ENCODE measurements at regions not wholly inside any gene's neighbourhood (a gene's known extent, or its start where the extent isn't known, plus 50 kb on each side); places are given as distances from the start of the nearest gene placed in this dataset.

DNA sequence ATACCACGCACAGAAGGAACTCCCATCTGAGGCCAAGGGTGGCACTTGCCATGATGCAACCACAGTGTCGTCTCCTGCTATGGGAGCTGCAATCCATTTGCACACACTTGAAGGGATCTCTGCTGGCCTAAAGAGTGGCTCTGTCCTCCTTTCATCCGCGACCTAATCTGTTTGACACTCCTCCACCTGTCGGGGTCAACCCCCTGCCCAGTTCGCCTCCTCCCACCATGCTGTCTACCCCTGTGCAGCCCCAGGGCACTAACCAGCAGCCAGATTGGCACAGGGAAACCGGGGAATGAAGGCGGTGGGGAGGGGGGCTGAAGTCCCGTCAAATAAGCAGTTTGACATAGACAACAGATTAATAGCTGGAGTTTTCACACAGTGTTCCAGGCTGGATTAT lies 58.1 kb upstream of the FOXQ1 start:
- TF ChIP-seq EZH2phosphoT487 (IDR thresholded peaks at IDR 0.05; ENCODE audit: insufficient read depth, low read depth), result no peak
- TF ChIP-seq EZH2 (IDR thresholded peaks at IDR 0.05; ENCODE audit: insufficient read depth, poor library complexity, severe bottlenecking), result no peak
- Histone ChIP-seq H4K20me1 (ENCODE audit: insufficient read depth) (no peaks in the 10 kb centered on the region), H3K27me3 (replicated peaks; ENCODE audit: insufficient read depth) (0 out of 2 replicates have a peak, but pooled peaks cover 6% of the 10 kb centered on the region), H3K9me2 (ENCODE audit: insufficient read depth) (no peaks in the 10 kb centered on the region), H3F3A (ENCODE audit: insufficient read depth) (no peaks in the 10 kb centered on the region), H3K4me3 (no peak overlapping the region), H3K9me3 (ENCODE audit: low read depth) (no peaks in the 10 kb centered on the region), H2AFZ (no peak overlapping the region), H3K27ac (no peak overlapping the region), H3K79me2 (ENCODE audit: insufficient read depth) (no peaks in the 10 kb centered on the region), H3K9ac (no peak overlapping the region), H3K36me3 (ENCODE audit: low read depth) (no peaks in the 10 kb centered on the region), H3K4me1 (ENCODE audit: insufficient read depth) (peaks cover 7% of the 10 kb centered on the region; the same call in 1 of the 2 replicates), H3K4me2 (ENCODE audit: unreplicated experiment) (no peak overlapping the region)
- 84 to 85% methylated on average over 9 of the region's 9 CpGs for WGBS, 2 experiments (ENCODE audit: low coverage in 1 of 2, low lambda C conversion rate in 2 of 2, missing lambda C conversion rate in 2 of 2)
- no peak for DNase-seq
- in situ Hi-C loops (cut with MboI), result no loop called here

DNA sequence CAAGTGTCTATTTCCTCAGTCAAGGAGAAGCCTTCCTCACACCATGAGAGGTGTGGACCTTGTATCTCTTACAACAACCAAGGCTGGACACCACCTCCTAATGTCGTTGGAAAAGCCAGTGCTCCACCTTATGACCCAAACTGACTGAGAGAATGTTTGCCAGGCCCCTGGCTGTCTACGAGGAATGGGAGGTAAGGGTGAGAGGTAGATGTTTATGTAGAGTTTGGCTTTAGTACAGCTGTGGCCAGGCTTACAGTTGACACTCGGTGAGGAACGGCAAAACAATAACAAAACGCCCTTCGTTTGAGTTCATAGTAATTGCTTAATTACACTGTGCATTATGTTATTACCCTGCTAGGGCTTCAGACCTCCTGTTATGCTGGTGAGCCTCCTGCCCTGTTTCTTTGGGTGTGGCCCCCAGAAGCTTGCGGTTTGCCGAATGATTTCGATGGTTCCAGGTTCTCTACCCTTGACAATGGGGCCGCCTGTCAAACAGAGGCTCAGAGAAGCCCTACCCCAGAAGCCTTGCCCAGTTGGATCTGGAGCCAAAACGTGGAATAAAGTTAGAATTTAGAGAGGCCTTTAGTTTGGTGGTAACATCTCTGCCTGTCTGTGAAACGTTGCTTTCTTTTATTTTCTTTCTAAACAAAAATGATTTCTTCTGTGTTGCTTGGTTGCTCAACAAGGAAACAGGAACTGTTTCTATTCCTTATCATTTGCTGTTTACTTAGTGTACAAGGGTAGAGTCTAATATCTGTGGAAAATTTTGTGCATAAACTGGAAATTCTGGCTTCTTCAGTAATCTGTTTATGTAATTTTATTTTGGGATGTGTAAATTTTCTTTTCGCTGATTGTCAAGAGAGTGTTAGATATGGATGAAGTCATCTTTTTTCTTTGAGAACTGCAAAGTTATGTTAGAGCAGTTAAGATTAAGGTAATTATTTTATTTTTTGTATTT lies 60.4 kb upstream of the FOXQ1 start:
- Histone ChIP-seq H3K36me3 (ENCODE audit: low read depth) (no peaks in the 10 kb centered on the region), H3K9ac (no peak overlapping the region), H3K4me2 (ENCODE audit: unreplicated experiment) (no peak overlapping the region), H3K79me2 (ENCODE audit: insufficient read depth) (no peaks in the 10 kb centered on the region), H2AFZ (no peak overlapping the region), H3K27me3 (replicated peaks; ENCODE audit: insufficient read depth) (peaks cover 14% of the 10 kb centered on the region; the same call in 1 of the 2 replicates), H3K27ac (no peak overlapping the region), H3K4me1 (ENCODE audit: insufficient read depth) (peaks cover 7% of the 10 kb centered on the region; the same call in 1 of the 2 replicates), H3K4me3 (no peak overlapping the region), H3K9me2 (ENCODE audit: insufficient read depth) (no peaks in the 10 kb centered on the region), H4K20me1 (ENCODE audit: insufficient read depth) (no peaks in the 10 kb centered on the region), H3K9me3 (ENCODE audit: low read depth) (no peaks in the 10 kb centered on the region), H3F3A (ENCODE audit: insufficient read depth) (no peaks in the 10 kb centered on the region)
- in situ Hi-C loops (cut with MboI), result no loop called here
- DNase-seq, result no peak
- TF ChIP-seq EZH2 (IDR thresholded peaks at IDR 0.05; ENCODE audit: insufficient read depth, poor library complexity, severe bottlenecking), result no peak
- no peak for TF ChIP-seq EZH2phosphoT487 (IDR thresholded peaks at IDR 0.05; ENCODE audit: insufficient read depth, low read depth)
- WGBS, 2 experiments (ENCODE audit: low coverage in 1 of 2, low lambda C conversion rate in 2 of 2, missing lambda C conversion rate in 2 of 2), result 81 to 82% methylated on average over 13 of the region's 13 CpGs

DNA sequence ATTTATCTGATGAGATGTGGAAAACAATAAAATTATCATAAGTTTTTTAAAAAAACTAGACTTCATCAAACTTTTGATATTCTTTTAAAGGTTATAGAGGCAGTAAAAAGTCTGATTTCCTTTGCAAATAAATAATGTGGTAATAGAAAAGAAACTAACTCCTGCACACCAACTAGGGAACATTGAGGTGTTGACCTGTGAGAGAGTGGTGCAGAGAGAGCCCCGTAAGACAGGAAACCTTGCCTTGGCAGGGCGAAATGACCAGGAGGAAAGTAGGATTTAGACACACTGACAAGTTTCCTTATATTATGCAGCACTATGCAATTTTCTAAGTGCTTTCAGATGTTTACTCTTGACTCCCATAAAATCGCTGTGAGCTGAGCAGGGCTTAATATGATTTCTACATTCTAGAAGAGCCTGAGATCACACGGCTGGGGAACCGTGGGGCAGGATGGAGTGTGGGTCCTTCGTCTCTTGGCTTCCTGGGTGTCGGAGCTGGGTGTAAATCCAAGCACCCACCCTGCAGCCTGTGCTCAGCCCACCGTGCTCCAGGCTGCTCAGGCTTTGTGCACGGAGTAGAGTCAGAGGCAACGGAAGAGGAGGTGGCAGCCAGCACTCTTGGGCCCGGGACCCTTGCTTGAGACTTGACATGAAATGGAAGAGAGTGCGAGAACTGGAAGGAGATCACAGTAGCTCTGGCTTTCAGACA lies 61.3 kb upstream of the FOXQ1 start:
- in situ Hi-C loops (cut with MboI), result no loop called here
- Histone ChIP-seq H3K4me3 (no peak overlapping the region), H3K36me3 (ENCODE audit: low read depth) (no peaks in the 10 kb centered on the region), H3K79me2 (ENCODE audit: insufficient read depth) (no peaks in the 10 kb centered on the region), H3K4me2 (ENCODE audit: unreplicated experiment) (no peak overlapping the region), H3K4me1 (ENCODE audit: insufficient read depth) (peaks cover 4% of the 10 kb centered on the region; the same call in 1 of the 2 replicates), H4K20me1 (ENCODE audit: insufficient read depth) (no peaks in the 10 kb centered on the region), H3K9ac (no peak overlapping the region), H3K9me2 (ENCODE audit: insufficient read depth) (no peaks in the 10 kb centered on the region), H3K9me3 (ENCODE audit: low read depth) (no peaks in the 10 kb centered on the region), H2AFZ (no peak overlapping the region), H3K27ac (no peak overlapping the region), H3K27me3 (replicated peaks; ENCODE audit: insufficient read depth) (peaks cover 14% of the 10 kb centered on the region; the same call in 1 of the 2 replicates), H3F3A (ENCODE audit: insufficient read depth) (no peaks in the 10 kb centered on the region)
- TF ChIP-seq EZH2phosphoT487 (IDR thresholded peaks at IDR 0.05; ENCODE audit: insufficient read depth, low read depth) (no peak), EZH2 (IDR thresholded peaks at IDR 0.05; ENCODE audit: insufficient read depth, poor library complexity, severe bottlenecking) (no peak)
- DNase-seq, result peak; percentile 10
- WGBS, 2 experiments (ENCODE audit: low coverage in 1 of 2, low lambda C conversion rate in 2 of 2, missing lambda C conversion rate in 2 of 2), result 24 to 26% methylated on average over 12 of the region's 12 CpGs

DNA sequence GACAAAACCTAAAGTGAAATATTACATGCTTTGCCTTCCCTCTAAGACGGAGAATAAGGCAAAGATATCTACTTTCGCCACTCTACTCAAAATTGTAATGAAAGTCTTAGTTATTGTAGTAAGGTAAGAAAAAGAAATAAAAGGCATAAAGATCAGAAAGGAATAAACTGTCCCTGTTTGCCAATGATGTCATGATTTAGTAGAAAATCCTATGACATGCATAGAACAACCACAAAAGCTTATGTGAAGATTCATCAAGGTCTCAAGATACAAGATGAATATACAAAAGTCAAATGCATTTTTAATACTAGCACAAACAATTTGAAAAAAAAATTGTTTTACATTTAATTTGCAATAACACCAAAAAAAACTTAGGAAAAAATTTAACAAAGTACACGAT lies 64.0 kb upstream of the FOXQ1 start:
- H3K79me2 ChIP-seq (ENCODE audit: insufficient read depth), result no peaks in the 10 kb centered on the region
- H3K9ac ChIP-seq, result no peak overlapping the region
- no peak for DNase-seq
- H2AFZ ChIP-seq, result no peak overlapping the region
- H3K27me3 ChIP-seq (replicated peaks; ENCODE audit: insufficient read depth), result peaks cover 14% of the 10 kb centered on the region; the same call in 1 of the 2 replicates
- no peaks in the 10 kb centered on the region for H3K9me3 ChIP-seq (ENCODE audit: low read depth)
- no peak overlapping the region for H3K27ac ChIP-seq
- no peak overlapping the region for H3K4me2 ChIP-seq (ENCODE audit: unreplicated experiment)
- H3K4me1 ChIP-seq (ENCODE audit: insufficient read depth), result no peaks in the 10 kb centered on the region
- no peaks in the 10 kb centered on the region for H3K9me2 ChIP-seq (ENCODE audit: insufficient read depth)
- no peaks in the 10 kb centered on the region for H4K20me1 ChIP-seq (ENCODE audit: insufficient read depth)
- WGBS, 2 experiments (ENCODE audit: low coverage in 1 of 2, low lambda C conversion rate in 2 of 2, missing lambda C conversion rate in 2 of 2), result 84 to 89% methylated on average over 3 of the region's 3 CpGs
- H3K36me3 ChIP-seq (ENCODE audit: low read depth), result no peaks in the 10 kb centered on the region
- in situ Hi-C loops (cut with MboI), result no loop called here
- no peaks in the 10 kb centered on the region for H3F3A ChIP-seq (ENCODE audit: insufficient read depth)
- no peak for TF ChIP-seq EZH2phosphoT487 (IDR thresholded peaks at IDR 0.05; ENCODE audit: insufficient read depth, low read depth)
- TF ChIP-seq EZH2 (IDR thresholded peaks at IDR 0.05; ENCODE audit: insufficient read depth, poor library complexity, severe bottlenecking), result no peak
- no peak overlapping the region for H3K4me3 ChIP-seq

All from GM23248 (cell line).